ENCODE measurements at regions not wholly inside any gene's neighbourhood (a gene's known extent, or its start where the extent isn't known, plus 50 kb on each side); places are given as distances from the start of the nearest gene placed in this dataset.

- no peak for TF ChIP-seq ZNF592 (IDR thresholded peaks at IDR 0.05)
- TF ChIP-seq IRF4 (IDR thresholded peaks at IDR 0.05; ENCODE audit: low read depth, low read length), result no peak
- no peak for TF ChIP-seq FOXM1 (IDR thresholded peaks at IDR 0.05; ENCODE audit: low read depth, low read length)
- TF ChIP-seq GATAD2B (conservative IDR thresholded peaks at IDR 0.05; ENCODE audit: low read depth), result 0 out of 2 replicates have a peak, but pooled peaks have one; percentile 37
- no peak for TF ChIP-seq HCFC1 (IDR thresholded peaks at IDR 0.05; ENCODE audit: low read length)
- no peak for TF ChIP-seq ZNF274 (IDR thresholded peaks at IDR 0.05; ENCODE audit: insufficient read depth, insufficient read length)
- no peak for TF ChIP-seq JUND (IDR thresholded peaks at IDR 0.05; ENCODE audit: low read depth, low read length)
These were observed 234.1 kb downstream of the FOXO1 start (continued) for GRCh38 chr13:40432018-40432978.

DNA sequence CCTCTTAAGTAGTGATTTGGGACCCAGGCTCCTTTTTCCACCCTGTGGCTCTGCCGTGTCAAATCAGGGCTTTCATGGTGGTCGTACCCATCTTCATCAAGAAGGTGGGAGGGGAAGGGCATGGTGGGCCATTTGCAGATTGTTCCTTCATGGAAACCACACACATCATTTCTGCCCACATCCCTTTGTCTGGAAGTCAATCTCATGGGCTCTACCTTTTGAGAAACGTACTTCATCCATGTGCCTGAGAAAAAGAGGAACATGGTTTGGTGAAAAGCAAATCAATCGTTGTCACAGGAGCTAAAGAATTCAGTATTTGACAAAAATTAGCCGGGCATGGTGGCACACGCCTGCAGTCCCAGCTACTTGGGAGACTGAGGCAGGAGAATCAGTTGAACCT, 233.4 kb downstream of the FOXO1 start:
- no peaks in the 10 kb centered on the region for H4K20me1 ChIP-seq (ENCODE audit: control insufficient read depth, insufficient read depth)
- FAIRE-seq (no peak), ATAC-seq (no peak), DNase-seq (ENCODE audit: low read depth, low spot score) (no peak)
- POLR2A ChIA-PET, result interaction anchor here (0.7 to 1.7 kb wide), 5 partner anchors 11 to 370 kb away, joined by 3 to 6 read pairs (median 4); no protein-coding TSS in a partner anchor
- no peaks in the 10 kb centered on the region for H3K79me2 ChIP-seq (ENCODE audit: control insufficient read depth, insufficient read depth, low read length)
- peaks cover 19% of the 10 kb centered on the region for H3K4me1 ChIP-seq (ENCODE audit: control insufficient read depth, insufficient read depth, low read length)
- no peaks in the 10 kb centered on the region; the same call in 1 of the 3 replicates for H3K9me3 ChIP-seq (replicated peaks; ENCODE audit: control insufficient read depth, insufficient read depth, low read length)
- H3K4me3 ChIP-seq, result no peak overlapping the region
- SMC1A ChIA-PET (ENCODE audit: uncharacterized antibody, unreplicated experiment), result interaction anchor here (0.6 to 3.8 kb wide), 7 partner anchors 11 to 232 kb away, joined by 3 to 24 read pairs (median 4); no protein-coding TSS in a partner anchor
- H3K9ac ChIP-seq (ENCODE audit: control insufficient read depth, insufficient read depth, low read length), result no peak overlapping the region
- no peak overlapping the region for H3K4me2 ChIP-seq (ENCODE audit: control insufficient read depth, insufficient read depth)
- in situ Hi-C loops (cut with MboI), result no loop called here
- no peaks in the 10 kb centered on the region for H3K36me3 ChIP-seq (ENCODE audit: control insufficient read depth in 2 of 2, insufficient read depth in 2 of 2, low read length in 1 of 2)
- no peaks in the 10 kb centered on the region for H3K27me3 ChIP-seq (replicated peaks in 1 of 2; ENCODE audit: control insufficient read depth in 2 of 2, insufficient read depth in 2 of 2, low read length in 1 of 2)
- CTCF ChIA-PET, result interaction anchor here (2.4 kb wide), 1 partner anchor 11 kb away, joined by 8 read pairs; no protein-coding TSS in a partner anchor
- RAD21 ChIA-PET (ENCODE audit: unreplicated experiment), result interaction anchor here (0.7 to 2.1 kb wide), 7 partner anchors 10 to 941 kb away, joined by 3 to 9 read pairs (median 5); no protein-coding TSS in a partner anchor
- BruUV-seq (replicated peaks), result no TSS peak
- 57% methylated on average over 6 of the region's 6 CpGs for WGBS (ENCODE audit: insufficient coverage, insufficient replicate concordance, low lambda C conversion rate, missing lambda C conversion rate)
- no peak overlapping the region for H2AFZ ChIP-seq (ENCODE audit: control insufficient read depth, low read depth, low read length)
- intact Hi-C loops (cut with micrococcal nuclease; ENCODE audit: unreplicated experiment), result no loop called here
- no peak overlapping the region for H3K27ac ChIP-seq (ENCODE audit: control insufficient read depth, insufficient read depth)
- TF ChIP-seq MYC (IDR thresholded peaks at IDR 0.05; ENCODE audit: insufficient read depth, insufficient read length, insufficient replicate concordance, low read length, severe bottlenecking), result no peak
- TF ChIP-seq SUPT20H (IDR thresholded peaks at IDR 0.05; ENCODE audit: borderline replicate concordance, control insufficient read depth, low read depth, low read length), result no peak
- TF ChIP-seq MYB (IDR thresholded peaks at IDR 0.05; ENCODE audit: borderline replicate concordance, low read depth, low read length), result no peak
- no peak for TF ChIP-seq ZBTB40 (IDR thresholded peaks at IDR 0.05; ENCODE audit: borderline replicate concordance)
- TF ChIP-seq SIX5 (IDR thresholded peaks at IDR 0.05; ENCODE audit: low read depth, low read length, severe bottlenecking), result no peak
- no peak for TF ChIP-seq CHD1 (IDR thresholded peaks at IDR 0.05; ENCODE audit: low read depth, low read length)
